ENCODE measurements at regions not wholly inside any gene's neighbourhood (a gene's known extent, or its start where the extent isn't known, plus 50 kb on each side); places are given as distances from the start of the nearest gene placed in this dataset.

GRCh38 chr1:196074182-196074581 lies 534.1 kb downstream of the KCNT2 start:
- no peak overlapping the region for H3K27ac ChIP-seq
- TF ChIP-seq CTCF (IDR thresholded peaks at IDR 0.05): no peak
- ATAC-seq: no peak
- no peak for DNase-seq
- no peaks in the 10 kb centered on the region for H3K36me3 ChIP-seq
- intact Hi-C loops (cut with DNase I): no loop called here
- H3K9me3 ChIP-seq: no peaks in the 10 kb centered on the region
- H3K4me3 ChIP-seq: no peak overlapping the region
- no peaks in the 10 kb centered on the region for H3K4me1 ChIP-seq
- no peaks in the 10 kb centered on the region for H3K27me3 ChIP-seq

GRCh38 chr1:196071447-196071846 lies 536.8 kb downstream of the KCNT2 start:
- Histone ChIP-seq H3K9me3 (no peaks in the 10 kb centered on the region), H3K27me3 (no peaks in the 10 kb centered on the region), H3K4me1 (no peaks in the 10 kb centered on the region), H3K4me3 (no peak overlapping the region), H3K27ac (no peak overlapping the region), H3K36me3 (no peaks in the 10 kb centered on the region)
- intact Hi-C loops (cut with DNase I): no loop called here
- DNase-seq (no peak), ATAC-seq (no peak)
- TF ChIP-seq CTCF (IDR thresholded peaks at IDR 0.05): no peak

- no peaks in the 10 kb centered on the region for H3K4me1 ChIP-seq
- H3K27ac ChIP-seq: no peak overlapping the region
- ATAC-seq (no peak), DNase-seq (peak in 2 of 4 donors; percentile 6 to 14)
- intact Hi-C loops (cut with DNase I): no loop called here
- no peaks in the 10 kb centered on the region for H3K9me3 ChIP-seq
- no peaks in the 10 kb centered on the region for H3K36me3 ChIP-seq
- TF ChIP-seq CTCF (IDR thresholded peaks at IDR 0.05): no peak
- no peaks in the 10 kb centered on the region for H3K27me3 ChIP-seq
- no peak overlapping the region for H3K4me3 ChIP-seq
These were observed 537.3 kb downstream of the KCNT2 start for GRCh38 chr1:196070940-196071339.

- intact Hi-C loops (cut with DNase I): no loop called here
- H3K27me3 ChIP-seq: no peaks in the 10 kb centered on the region
- TF ChIP-seq CTCF (IDR thresholded peaks at IDR 0.05): no peak
- no peak overlapping the region for H3K27ac ChIP-seq
- ATAC-seq (no peak), DNase-seq (no peak)
- H3K4me1 ChIP-seq: no peaks in the 10 kb centered on the region
- H3K36me3 ChIP-seq: no peaks in the 10 kb centered on the region
- no peak overlapping the region for H3K4me3 ChIP-seq
- H3K9me3 ChIP-seq: no peaks in the 10 kb centered on the region
These were observed 544.3 kb downstream of the KCNT2 start for GRCh38 chr1:196063952-196064351.

- TF ChIP-seq CTCF (IDR thresholded peaks at IDR 0.05): no peak
- Histone ChIP-seq H3K4me1 (no peaks in the 10 kb centered on the region), H3K9me3 (no peaks in the 10 kb centered on the region), H3K27ac (no peak overlapping the region), H3K4me3 (no peak overlapping the region), H3K27me3 (no peaks in the 10 kb centered on the region), H3K36me3 (no peaks in the 10 kb centered on the region)
- no peak for DNase-seq
- intact Hi-C loops (cut with DNase I): no loop called here
- ATAC-seq: no peak
These were observed 544.9 kb downstream of the KCNT2 start for GRCh38 chr1:196063294-196063693.

Measured in left lung (tissue), 4 donors.